Bone marrow (tissue), 2 donors: ENCODE measurements at regions not wholly inside any gene's neighbourhood (a gene's known extent, or its start where the extent isn't known, plus 50 kb on each side); places are given as distances from the start of the nearest gene placed in this dataset.
"Not testable (repeated sequence)": the region's sequence is repeated elsewhere in the genome, so short reads cannot be mapped to it uniquely, and the experiment has no call there.

ENCODE experiments used
- DNase-seq, 2 donors: peaks; one replicate each; lab custom pipeline; 2025; lab: John Stamatoyannopoulos, UW

DNA sequence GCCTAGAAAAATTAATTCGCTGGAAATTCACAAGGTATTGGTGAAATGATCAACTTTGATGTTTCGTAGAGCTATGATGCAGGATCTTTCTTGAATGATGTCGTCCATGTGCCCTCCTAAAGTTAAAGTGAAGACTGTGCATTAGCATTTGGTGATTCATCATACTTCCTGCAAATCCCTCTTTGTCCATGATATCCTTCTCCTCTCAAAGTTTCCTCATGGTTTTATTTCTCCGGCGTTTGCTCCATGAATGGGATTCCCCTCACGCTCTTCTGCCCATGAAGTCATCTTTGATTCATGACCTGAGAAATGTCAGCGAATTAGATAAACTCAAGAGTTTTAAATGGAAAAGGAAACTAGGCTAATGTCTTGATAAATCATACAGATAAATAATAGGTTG lies 372.7 kb downstream of the PSAT1 start:
- DNase-seq: no peak

GRCh38 chr9:78671785-78672184 lies 374.9 kb downstream of the PSAT1 start:
- DNase-seq: no peak

GRCh38 chr9:78674874-78675273 lies 377.9 kb downstream of the PSAT1 start:
- DNase-seq: no peak

GRCh38 chr9:78676009-78676408 lies 379.1 kb downstream of the PSAT1 start:
- no peak for DNase-seq

GRCh38 chr9:78676623-78677022 lies 379.7 kb downstream of the PSAT1 start:
- no peak for DNase-seq

- DNase-seq: no peak
Observed at GRCh38 chr9:78677326-78677725, 380.4 kb downstream of the PSAT1 start.

DNA sequence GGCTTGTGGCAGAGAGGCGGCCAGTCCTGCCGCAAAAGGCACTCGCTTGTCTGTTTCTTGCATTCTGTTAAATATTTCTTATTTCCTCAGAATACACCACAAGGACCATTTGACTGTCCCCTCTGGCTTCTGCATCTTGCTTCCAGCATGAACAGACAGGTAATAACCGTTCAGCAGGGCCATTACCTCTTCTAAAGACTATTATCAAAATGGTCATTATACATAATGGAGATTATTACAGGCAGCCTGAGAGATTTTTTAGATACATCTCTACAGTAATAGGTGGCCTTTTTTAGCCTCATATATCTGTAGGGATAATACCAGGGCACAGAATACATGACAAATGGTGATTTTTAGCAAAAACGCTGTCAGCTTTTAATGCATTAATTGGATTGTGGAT lies 382.0 kb downstream of the PSAT1 start:
- no peak for DNase-seq

DNA sequence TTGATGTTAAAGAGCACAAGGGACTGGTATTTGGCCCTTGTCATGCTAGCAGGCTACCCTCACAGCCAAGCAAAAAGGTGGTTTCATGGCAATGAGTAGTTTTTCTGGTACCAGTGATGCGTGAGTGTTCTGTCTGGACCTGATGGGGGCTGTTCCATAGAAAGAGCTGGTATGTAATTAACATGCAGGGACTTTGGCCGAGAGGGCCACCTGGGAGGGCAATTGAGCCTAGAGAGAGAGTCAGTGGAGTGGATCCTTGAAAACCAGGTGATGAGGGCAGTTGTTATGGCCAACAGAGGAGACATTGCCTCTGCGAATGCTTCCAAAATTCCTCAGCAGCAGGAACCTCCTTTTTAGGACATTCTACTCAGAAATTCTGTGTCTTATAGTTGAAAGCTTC lies 383.3 kb downstream of the PSAT1 start:
- DNase-seq: no peak

- DNase-seq: no peak
Observed at GRCh38 chr9:78682216-78682615, 385.3 kb downstream of the PSAT1 start.

DNA sequence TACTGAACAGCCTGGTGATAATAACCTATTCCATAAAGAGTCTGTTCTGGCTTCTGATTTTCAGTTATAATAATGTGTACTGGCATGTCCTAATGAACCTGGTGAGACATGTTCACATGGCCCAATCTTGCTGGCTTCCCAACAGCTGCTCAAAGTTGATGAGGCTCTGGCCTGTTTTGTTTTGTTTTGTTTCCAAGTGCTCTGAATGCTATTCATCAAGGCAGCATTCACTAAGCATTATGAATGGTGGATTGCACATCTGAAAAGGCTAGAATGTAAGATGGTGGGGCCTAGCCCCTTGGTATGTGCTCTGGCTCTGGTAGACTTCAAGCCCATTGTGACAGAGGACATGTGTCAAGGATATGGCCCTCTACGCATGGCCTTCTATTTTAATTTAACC lies 388.5 kb downstream of the PSAT1 start:
- no peak for DNase-seq

DNA sequence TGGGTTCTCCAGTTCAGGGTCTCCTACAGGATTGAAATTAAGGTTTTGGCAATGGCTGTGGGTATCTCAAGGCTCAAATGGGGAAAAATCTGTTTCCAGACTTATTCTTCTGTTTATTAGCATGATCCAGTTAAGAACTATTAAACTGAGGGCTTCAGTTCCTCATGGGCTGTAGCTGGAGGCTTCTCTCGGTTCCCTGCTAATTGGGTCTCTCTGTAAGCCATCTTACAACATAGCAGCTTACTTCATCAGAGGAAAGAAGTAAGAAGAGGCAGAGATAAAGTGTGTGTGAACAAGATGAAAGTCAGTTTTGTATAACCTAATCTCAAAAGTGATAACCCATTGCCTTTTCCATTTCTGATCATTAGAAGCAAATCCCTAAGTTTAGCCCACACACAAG lies 391.9 kb downstream of the PSAT1 start:
- no peak for DNase-seq

GRCh38 chr9:78691542-78691941 lies 394.6 kb downstream of the PSAT1 start:
- DNase-seq: no peak

- no peak for DNase-seq
Observed at GRCh38 chr9:78692871-78693270, 395.9 kb downstream of the PSAT1 start.

GRCh38 chr9:78694974-78695373 lies 398.0 kb downstream of the PSAT1 start:
- no peak for DNase-seq

- DNase-seq: no peak
Observed at GRCh38 chr9:78695519-78695918, 398.6 kb downstream of the PSAT1 start.

DNA sequence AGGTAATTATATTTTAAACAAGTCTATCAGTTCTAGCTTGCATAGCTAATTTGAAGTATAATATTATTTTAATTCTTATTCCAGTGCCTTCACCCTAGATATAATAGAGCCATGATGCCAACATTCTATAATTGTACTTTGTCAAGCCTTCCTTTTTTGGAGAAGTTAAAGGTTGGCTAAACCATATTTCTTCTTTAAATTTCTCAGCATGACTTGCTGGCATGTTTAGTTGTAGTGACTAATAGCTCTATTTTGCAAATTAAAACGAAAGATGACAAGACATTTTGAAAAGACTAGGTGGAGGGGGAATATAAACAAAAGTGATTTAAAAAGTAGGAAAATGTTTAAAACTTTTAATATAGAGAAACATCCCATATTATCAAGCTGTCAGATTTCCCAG lies 400.7 kb downstream of the PSAT1 start:
- DNase-seq: no peak

- no peak for DNase-seq
Observed at GRCh38 chr9:78698371-78698770, 401.4 kb downstream of the PSAT1 start.

- not testable (repeated sequence) for DNase-seq
Observed at GRCh38 chr9:78699217-78699616, 402.3 kb downstream of the PSAT1 start.

DNA sequence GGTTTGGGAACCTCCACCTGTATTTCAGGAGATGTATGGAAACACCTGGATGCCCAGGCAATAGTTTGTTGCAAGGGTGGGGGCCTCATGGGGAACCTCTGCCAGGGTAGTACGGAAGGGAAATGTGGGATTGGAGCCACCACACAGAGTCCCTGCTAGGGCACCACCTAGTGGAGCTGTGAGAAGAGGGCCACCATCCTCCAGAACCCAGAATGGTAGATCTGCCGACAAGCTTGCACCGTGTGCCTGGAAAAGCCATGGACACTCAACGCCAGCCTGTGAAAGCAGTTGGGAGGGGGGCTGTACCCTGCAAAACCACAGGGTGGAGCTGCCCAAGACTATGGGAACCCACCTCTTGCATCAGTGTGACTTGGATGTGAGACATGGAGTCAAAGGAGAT lies 407.2 kb downstream of the PSAT1 start:
- DNase-seq: not testable (repeated sequence)

DNA sequence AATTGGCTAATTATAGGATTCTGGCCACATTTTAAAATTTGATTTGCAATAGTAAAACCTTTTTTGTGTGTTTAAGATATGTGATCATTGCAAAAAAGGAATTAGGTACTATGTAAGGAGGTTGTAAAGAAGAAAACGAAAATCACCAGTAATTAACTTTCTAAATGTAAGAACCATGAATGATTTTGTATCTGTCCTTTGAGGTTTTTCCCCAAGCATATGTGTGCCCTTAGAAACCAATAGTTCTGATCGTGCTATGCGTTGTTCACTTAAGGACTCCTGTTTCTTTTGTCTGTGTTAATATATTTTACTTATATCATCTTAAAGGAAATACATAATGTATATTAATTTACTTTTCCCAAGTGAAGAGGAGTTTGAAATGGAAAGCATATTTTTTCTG lies 410.2 kb downstream of the PSAT1 start:
- DNase-seq: no peak

- peak in 1 of 2 donors; percentile 44 for DNase-seq
Observed at GRCh38 chr9:78707481-78707991, 410.6 kb downstream of the PSAT1 start.

DNA sequence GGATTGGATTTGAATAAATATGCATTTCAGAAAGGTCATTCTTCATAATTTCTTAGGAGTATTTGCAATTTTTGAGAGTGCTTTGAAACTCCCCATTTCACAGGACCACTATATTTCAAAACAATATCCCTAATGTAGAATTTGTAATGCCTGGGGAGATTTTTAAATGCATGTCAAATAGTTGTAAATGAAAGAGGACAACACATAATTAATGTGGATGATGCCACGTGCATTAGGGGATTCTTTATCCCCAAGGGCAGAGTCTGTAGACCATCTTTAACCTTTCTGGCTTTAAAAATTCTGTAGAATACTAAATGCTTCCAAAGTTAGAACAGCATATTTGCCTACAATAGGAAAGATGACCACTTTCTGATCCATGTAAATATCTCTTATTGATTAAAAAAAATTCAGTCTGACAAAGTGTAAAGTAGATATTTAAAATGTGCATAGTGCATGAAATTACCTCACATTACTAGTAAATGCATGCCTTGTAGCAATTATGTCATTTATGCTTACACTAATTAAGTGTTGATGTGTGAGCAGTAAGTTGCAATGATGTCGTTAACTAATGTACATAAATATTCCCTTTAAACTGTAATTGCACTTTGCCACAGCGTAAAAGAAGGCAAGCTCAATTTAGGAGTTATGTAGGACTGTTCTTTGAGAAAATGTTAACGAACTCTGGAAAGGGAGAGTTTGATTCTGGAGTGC lies 416.1 kb downstream of the PSAT1 start:
- DNase-seq: no peak

DNA sequence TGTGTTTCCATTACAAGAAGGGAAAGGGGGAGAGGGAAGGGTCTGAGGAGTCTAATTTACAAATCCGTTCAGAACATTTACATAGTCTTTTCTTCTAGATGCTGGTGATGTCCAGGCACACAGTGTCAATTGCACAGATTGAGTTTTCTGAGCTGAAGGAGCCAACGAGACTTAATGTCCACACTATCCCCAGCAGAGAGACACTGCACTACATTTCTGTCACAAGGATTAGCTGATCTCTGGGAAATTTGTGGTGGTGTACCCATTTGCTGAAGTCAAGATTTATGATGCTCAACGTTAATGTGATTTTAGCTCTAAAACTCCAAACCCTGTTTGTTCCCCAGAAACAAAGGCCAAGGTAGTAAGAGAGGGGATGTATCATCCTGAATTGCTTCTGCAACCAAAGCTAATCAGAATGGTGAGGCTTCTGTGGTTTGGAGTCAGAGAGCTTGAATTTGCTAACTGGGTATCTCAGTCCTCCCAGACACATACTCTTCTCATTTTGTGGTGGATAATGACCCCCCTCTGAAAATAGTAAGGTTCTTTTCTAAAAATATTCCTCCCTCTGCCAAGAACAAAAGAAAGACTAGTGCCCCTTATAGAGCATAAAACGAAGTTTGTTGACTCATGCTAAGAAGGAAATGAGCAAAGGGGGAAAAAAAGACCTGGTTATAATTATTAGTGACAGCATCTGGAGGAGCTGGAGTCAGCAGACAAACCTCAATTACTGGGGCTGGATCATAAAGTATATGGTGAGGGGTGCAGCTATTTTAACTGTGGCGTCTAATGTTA lies 416.9 kb downstream of the PSAT1 start:
- peak in 1 of 2 donors; percentile 46 for DNase-seq
